Neuronal stem cell (in vitro differentiated cells): ENCODE measurements at regions not wholly inside any gene's neighbourhood (a gene's known extent, or its start where the extent isn't known, plus 50 kb on each side); places are given as distances from the start of the nearest gene placed in this dataset.

Experiments used
- DNase-seq: peaks from one replicate; pipeline ENCODE4 v3.0.0-alpha.2; 2013; ENCODE audit warnings: low spot score
- H2AFZ ChIP-seq: one replicate; pipeline ENCODE4 v1.6.1; 2013; ENCODE audit warnings: mild to moderate bottlenecking, low read length, inconsistent platforms
- H2AK5ac ChIP-seq: 2 replicates; pipeline ENCODE4 v1.6.1; 2013; ENCODE audit warnings: low read depth, mild to moderate bottlenecking, inconsistent platforms, low read length, moderate library complexity, mixed read lengths
- H2BK120ac ChIP-seq: 2 replicates; pipeline ENCODE4 v1.6.1; 2013; ENCODE audit warnings: low read depth, mild to moderate bottlenecking, inconsistent platforms, low read length, moderate library complexity, mixed read lengths
- H2BK12ac ChIP-seq: one replicate; pipeline ENCODE4 v1.6.1; 2013; ENCODE audit warnings: low read length, inconsistent platforms
- H2BK15ac ChIP-seq: 2 replicates; pipeline ENCODE4 v1.6.1; 2013; ENCODE audit warnings: mild to moderate bottlenecking, low read length, inconsistent platforms, mixed read lengths
- H2BK5ac ChIP-seq: one replicate; pipeline ENCODE4 v1.6.1; 2013; ENCODE audit warnings: inconsistent platforms, mild to moderate bottlenecking, low read length, moderate library complexity
- H3K14ac ChIP-seq: one replicate; pipeline ENCODE4 v1.6.1; 2013; ENCODE audit warnings: low read length, inconsistent platforms
- H3K18ac ChIP-seq: 2 replicates; pipeline ENCODE4 v1.6.1; 2013; ENCODE audit warnings: low read length, inconsistent platforms
- H3K23ac ChIP-seq: 2 replicates; pipeline ENCODE4 v1.6.1; 2013; ENCODE audit warnings: low read depth, mild to moderate bottlenecking, mixed read lengths, low read length, inconsistent platforms; ENCODE audit not compliant: poor library complexity
- H3K27ac ChIP-seq: replicated peaks from 3 replicates; pipeline ENCODE4 v1.5.1; 2013; ENCODE audit warnings: low read length, inconsistent platforms
- H3K27me3 ChIP-seq, 3 experiments: 2 replicates each; pipeline ENCODE4 v1.6.1; 2013; ENCODE audit warnings: low read length in 3 of 3, mild to moderate bottlenecking in 2 of 3, inconsistent platforms in 1 of 3, low read depth in 1 of 3, mixed read lengths in 1 of 3, moderate library complexity in 1 of 3; ENCODE audit not compliant: control insufficient read depth in 3 of 3, insufficient read depth in 3 of 3
- H3K36me3 ChIP-seq, 2 donors: replicated peaks in 1 of 2; 2 replicates each; pipeline ENCODE4 v1.6.1; 2013; ENCODE audit warnings: low read length in 2 of 2; ENCODE audit not compliant: control insufficient read depth in 2 of 2, insufficient read depth in 2 of 2
- H3K4ac ChIP-seq: 2 replicates; pipeline ENCODE4 v1.6.1; 2013; ENCODE audit warnings: inconsistent platforms, mild to moderate bottlenecking, low read length, moderate library complexity
- H3K4me1 ChIP-seq, 2 donors: 1 replicate in 1 of 2; 2 replicates in 1 of 2; pipeline ENCODE4 v1.6.1; 2013; ENCODE audit warnings: low read length in 2 of 2, low read depth in 1 of 2; ENCODE audit not compliant: control insufficient read depth in 2 of 2, insufficient read depth in 1 of 2
- H3K4me2 ChIP-seq: one replicate; pipeline ENCODE4 v1.6.1; 2013; ENCODE audit warnings: mild to moderate bottlenecking, low read length, inconsistent platforms; ENCODE audit not compliant: insufficient read depth, poor library complexity, severe bottlenecking
- H3K4me3 ChIP-seq, 2 donors: 2 replicates each; pipeline ENCODE4 v1.5.1; 2013; ENCODE audit warnings: low read length in 2 of 2, mild to moderate bottlenecking in 2 of 2, inconsistent platforms in 1 of 2, moderate library complexity in 1 of 2
- H3K79me1 ChIP-seq: one replicate; pipeline ENCODE4 v1.6.1; 2013; ENCODE audit warnings: low read depth, mild to moderate bottlenecking, inconsistent platforms, low read length, moderate library complexity
- H3K9ac ChIP-seq: one replicate; pipeline ENCODE4 v1.6.1; 2013; ENCODE audit warnings: mild to moderate bottlenecking, low read depth, low read length, inconsistent platforms; ENCODE audit not compliant: poor library complexity
- H3K9me3 ChIP-seq, 2 donors: replicated peaks in 1 of 2; 2 replicates each; pipeline versions ENCODE3 to v1.6.1; 2013; ENCODE audit warnings: low read length in 2 of 2, mild to moderate bottlenecking in 2 of 2, inconsistent platforms in 1 of 2, low read depth in 1 of 2, mixed read lengths in 1 of 2, moderate library complexity in 1 of 2; ENCODE audit not compliant: control insufficient read depth in 2 of 2, insufficient read depth in 1 of 2
- H4K8ac ChIP-seq: one replicate; pipeline ENCODE4 v1.6.1; 2013; ENCODE audit warnings: low read depth, mild to moderate bottlenecking, inconsistent platforms, low read length, moderate library complexity
- H4K91ac ChIP-seq: one replicate; pipeline ENCODE4 v1.6.1; 2013; ENCODE audit warnings: low read length, low read depth, mild to moderate bottlenecking, inconsistent platforms; ENCODE audit not compliant: poor library complexity
- WGBS, 2 donors: extraction: QIAGEN DNeasy Blood & Tissue Kit; methylation state at CpG; one replicate each; pipeline ENCODE4 v1.1.7; 2013; ENCODE audit warnings: missing lambda C conversion rate in 2 of 2, mixed read lengths in 1 of 2; ENCODE audit not compliant: insufficient read length in 2 of 2, insufficient replicate concordance in 1 of 2; ENCODE audit errors: extremely low coverage in 2 of 2; 5-methylcytosine and 5-hydroxymethylcytosine counted together

GRCh38 chr13:60689571-60689970, 292.6 kb downstream of the TDRD3 start:
- Histone ChIP-seq H2BK15ac (no peak overlapping the region), H3K9ac (no peak overlapping the region)

GRCh38 chr13:60689076-60689475, 292.1 kb downstream of the TDRD3 start:
- H4K91ac ChIP-seq, result no peak overlapping the region
- no CpG with 5 or more reads among the region's 3 CpGs for WGBS, 2 donors

More at GRCh38 chr13:60689571-60689970, 292.6 kb downstream of the TDRD3 start:
- Histone ChIP-seq H3K4me1 (no peaks in the 10 kb centered on the region), H3K4ac (no peak overlapping the region), H3K18ac (no peak overlapping the region), H4K91ac (no peak overlapping the region), H2AFZ (no peak overlapping the region), H3K23ac (no peak overlapping the region), H3K27me3 (no peaks in the 10 kb centered on the region), H3K79me1 (no peaks in the 10 kb centered on the region), H2AK5ac (no peak overlapping the region), H2BK12ac (no peak overlapping the region), H3K4me2 (no peak overlapping the region), H3K36me3 (no peaks in the 10 kb centered on the region), H3K9me3 (peaks cover 0 to 2% of the 10 kb centered on the region in 2 donors), H3K27ac (no peak overlapping the region), H2BK120ac (no peak overlapping the region), H3K14ac (no peak overlapping the region), H2BK5ac (no peak overlapping the region), H4K8ac (no peak overlapping the region), H3K4me3 (no peak overlapping the region)
- DNase-seq, result no peak

GRCh38 chr13:60679928-60680694, 283.1 kb downstream of the TDRD3 start:
- no peak overlapping the region for H2AK5ac ChIP-seq
- no peak overlapping the region for H3K4me3 ChIP-seq
- H3K79me1 ChIP-seq, result no peaks in the 10 kb centered on the region
- H2BK12ac ChIP-seq, result no peak overlapping the region
- no peak overlapping the region for H3K27ac ChIP-seq
- no peak overlapping the region for H2BK120ac ChIP-seq
- no peaks in the 10 kb centered on the region for H3K9me3 ChIP-seq
- no peak overlapping the region for H2BK15ac ChIP-seq
- H2AFZ ChIP-seq, result no peak overlapping the region
- H3K9ac ChIP-seq, result no peak overlapping the region
- H3K36me3 ChIP-seq, result no peaks in the 10 kb centered on the region
- no peak overlapping the region for H2BK5ac ChIP-seq
- DNase-seq, result no peak
- no peaks in the 10 kb centered on the region for H3K4me1 ChIP-seq
- no peak overlapping the region for H3K14ac ChIP-seq
- H3K4me2 ChIP-seq, result no peak overlapping the region
- H4K8ac ChIP-seq, result no peak overlapping the region
- no peak overlapping the region for H3K18ac ChIP-seq
- H3K27me3 ChIP-seq, result no peaks in the 10 kb centered on the region
- H3K23ac ChIP-seq, result no peak overlapping the region
- no peak overlapping the region for H4K91ac ChIP-seq
- no peak overlapping the region for H3K4ac ChIP-seq
- no CpG with 5 or more reads among the region's 5 CpGs for WGBS, 2 donors

More at GRCh38 chr13:60689076-60689475, 292.1 kb downstream of the TDRD3 start:
- Histone ChIP-seq H3K36me3 (no peaks in the 10 kb centered on the region), H3K4ac (no peak overlapping the region), H4K8ac (no peak overlapping the region), H3K23ac (no peak overlapping the region), H2BK12ac (no peak overlapping the region), H3K18ac (no peak overlapping the region), H3K14ac (no peak overlapping the region), H3K9me3 (peaks cover 0 to 2% of the 10 kb centered on the region in 2 donors), H3K4me1 (no peaks in the 10 kb centered on the region), H2BK15ac (no peak overlapping the region), H3K27me3 (no peaks in the 10 kb centered on the region), H3K4me2 (no peak overlapping the region), H3K79me1 (no peaks in the 10 kb centered on the region), H2AFZ (peak overlapping the region; percentile 48), H2BK5ac (no peak overlapping the region), H3K4me3 (no peak overlapping the region), H3K9ac (no peak overlapping the region), H3K27ac (no peak overlapping the region), H2BK120ac (no peak overlapping the region), H2AK5ac (no peak overlapping the region)
- no peak for DNase-seq

- Histone ChIP-seq H3K79me1 (no peaks in the 10 kb centered on the region), H3K9ac (no peak overlapping the region)
- no CpG with 5 or more reads among the region's 4 CpGs for WGBS, 2 donors
Observed at GRCh38 chr13:60679131-60679530, 282.1 kb downstream of the TDRD3 start.

More at GRCh38 chr13:60679131-60679530, 282.1 kb downstream of the TDRD3 start:
- no peak overlapping the region for H3K4me2 ChIP-seq
- H2BK12ac ChIP-seq, result no peak overlapping the region
- H3K9me3 ChIP-seq, result no peaks in the 10 kb centered on the region
- no peak overlapping the region for H2BK5ac ChIP-seq
- no peak overlapping the region for H2BK15ac ChIP-seq
- no peak for DNase-seq
- no peaks in the 10 kb centered on the region for H3K4me1 ChIP-seq
- H2AK5ac ChIP-seq, result no peak overlapping the region
- no peak overlapping the region for H2AFZ ChIP-seq
- no peak overlapping the region for H2BK120ac ChIP-seq
- no peak overlapping the region for H3K4me3 ChIP-seq
- H3K18ac ChIP-seq, result no peak overlapping the region
- no peak overlapping the region for H3K14ac ChIP-seq
- H3K23ac ChIP-seq, result no peak overlapping the region
- H4K8ac ChIP-seq, result no peak overlapping the region
- no peaks in the 10 kb centered on the region for H3K27me3 ChIP-seq
- H3K4ac ChIP-seq, result no peak overlapping the region
- no peaks in the 10 kb centered on the region for H3K36me3 ChIP-seq
- no peak overlapping the region for H4K91ac ChIP-seq
- no peak overlapping the region for H3K27ac ChIP-seq
